ENCODE measurements at regions not wholly inside any gene's neighbourhood (a gene's known extent, or its start where the extent isn't known, plus 50 kb on each side); places are given as distances from the start of the nearest gene placed in this dataset.
"Not testable (repeated sequence)": the region's sequence is repeated elsewhere in the genome, so short reads cannot be mapped to it uniquely, and the experiment has no call there.

- DNase-seq (ENCODE audit: low read depth) = no peak
Measured at GRCh38 chr12:93079271-93079670, 150.2 kb upstream of the EEA1 start.

GRCh38 chr12:93079976-93080375 lies 150.9 kb upstream of the EEA1 start:
- no peak for DNase-seq (ENCODE audit: low read depth)

DNA sequence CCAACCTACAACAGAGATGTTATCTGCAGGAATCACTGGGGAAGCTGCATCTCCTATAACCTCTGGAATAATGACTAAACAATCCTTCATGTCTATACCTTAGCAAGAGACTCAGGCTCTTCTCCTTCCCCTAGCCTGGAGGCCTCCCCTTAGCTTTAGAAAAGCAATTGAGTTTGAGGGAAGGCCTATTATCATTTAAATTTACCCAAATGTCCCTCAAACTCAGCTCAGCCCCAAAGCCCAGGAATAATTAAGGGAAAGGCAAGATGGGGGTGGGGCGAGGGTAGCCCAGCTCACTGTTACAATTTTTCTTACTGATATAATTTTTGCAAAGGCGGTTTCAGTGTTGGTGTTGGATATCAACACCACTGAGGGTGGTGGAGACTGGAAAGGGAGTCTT lies 151.4 kb upstream of the EEA1 start:
- DNase-seq (ENCODE audit: low read depth) = no peak

DNA sequence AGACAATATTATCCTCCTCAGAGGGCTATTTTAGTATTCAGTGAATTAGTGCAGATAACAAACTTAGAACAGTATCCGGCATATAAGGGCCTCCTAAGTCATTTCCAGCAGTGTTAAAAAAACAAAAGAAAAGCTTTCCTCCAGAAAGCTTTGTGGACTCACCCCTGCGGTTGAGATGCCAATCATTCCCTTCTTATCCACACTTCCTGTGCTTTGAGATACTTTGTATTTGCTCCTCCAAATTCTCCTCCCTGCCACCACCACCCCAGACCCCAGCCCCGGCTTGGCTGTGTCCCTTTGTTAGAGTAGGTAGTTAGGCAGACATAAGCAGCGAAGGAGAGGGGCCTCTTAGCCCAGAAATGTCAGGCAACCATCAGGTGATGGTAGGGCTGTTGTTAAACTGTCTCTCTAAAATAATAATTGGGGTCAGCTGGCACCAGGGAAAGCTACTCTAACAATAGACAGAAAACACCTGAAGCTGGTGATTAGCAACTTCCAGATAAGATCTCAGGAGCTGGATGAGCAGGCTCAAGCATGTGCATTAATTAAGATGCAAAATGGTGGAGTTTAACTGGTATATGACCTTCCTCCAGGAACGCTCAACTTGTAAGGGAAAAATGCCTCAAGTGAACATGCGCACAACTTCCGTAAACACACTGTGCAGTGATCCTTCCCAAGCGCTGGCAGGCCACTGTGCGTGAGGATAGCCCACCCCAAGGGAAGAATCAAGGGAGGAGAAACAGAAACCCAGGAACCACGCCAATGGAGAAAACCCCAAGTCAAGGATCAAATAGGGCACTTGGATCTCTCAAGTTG lies 152.1 kb upstream of the EEA1 start:
- DNase-seq (ENCODE audit: low read depth) = peak; percentile 30

- DNase-seq (ENCODE audit: low read depth) = no peak
Measured at GRCh38 chr12:93081810-93082165, 152.7 kb upstream of the EEA1 start.

- peak; percentile 71 for DNase-seq (ENCODE audit: low read depth)
Measured at GRCh38 chr12:93085383-93086287, 156.5 kb upstream of the EEA1 start.

- DNase-seq (ENCODE audit: low read depth) = no peak
Measured at GRCh38 chr12:93086288-93086727, 157.2 kb upstream of the EEA1 start.

- DNase-seq (ENCODE audit: low read depth) = no peak
Measured at GRCh38 chr12:93087840-93088610, 158.9 kb upstream of the EEA1 start.

DNA sequence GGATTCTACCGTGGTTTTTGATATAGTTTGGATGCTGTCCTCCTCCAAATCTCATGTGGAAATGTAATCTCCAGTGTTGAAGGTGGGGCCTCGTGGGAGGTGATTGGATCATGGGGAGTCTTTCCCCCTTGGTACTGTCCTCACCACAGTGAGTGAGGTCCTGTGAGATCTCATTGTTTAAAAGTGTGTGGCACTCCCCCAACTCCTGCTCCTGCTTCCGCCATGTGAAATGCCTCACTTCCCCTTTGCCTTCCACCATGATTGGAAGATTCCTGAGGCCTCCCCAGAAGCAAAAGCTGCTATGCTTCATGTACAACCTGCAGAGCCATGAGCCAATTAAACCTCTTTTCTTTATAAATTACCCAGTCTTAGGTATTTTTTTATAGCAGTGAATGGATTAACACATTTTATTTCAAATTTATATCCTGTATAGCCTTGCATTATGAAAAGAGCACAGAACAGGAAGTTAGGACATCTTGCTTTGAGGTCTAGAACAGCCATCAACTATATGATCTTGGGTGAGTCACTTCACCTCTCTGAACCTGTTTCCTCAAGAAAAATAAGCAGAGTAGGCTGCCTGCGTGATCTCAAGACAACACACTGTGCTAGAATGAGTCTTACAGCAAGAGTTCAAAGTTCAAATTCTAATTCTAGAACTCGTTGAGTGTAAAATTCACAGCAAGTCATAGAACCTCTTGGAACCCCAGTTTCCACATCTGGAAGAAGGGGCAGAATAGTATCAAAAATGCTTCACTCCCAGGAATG lies 160.9 kb upstream of the EEA1 start:
- DNase-seq (ENCODE audit: low read depth) = no peak

- no peak for DNase-seq (ENCODE audit: low read depth)
Measured at GRCh38 chr12:93090731-93091172, 161.7 kb upstream of the EEA1 start.

DNA sequence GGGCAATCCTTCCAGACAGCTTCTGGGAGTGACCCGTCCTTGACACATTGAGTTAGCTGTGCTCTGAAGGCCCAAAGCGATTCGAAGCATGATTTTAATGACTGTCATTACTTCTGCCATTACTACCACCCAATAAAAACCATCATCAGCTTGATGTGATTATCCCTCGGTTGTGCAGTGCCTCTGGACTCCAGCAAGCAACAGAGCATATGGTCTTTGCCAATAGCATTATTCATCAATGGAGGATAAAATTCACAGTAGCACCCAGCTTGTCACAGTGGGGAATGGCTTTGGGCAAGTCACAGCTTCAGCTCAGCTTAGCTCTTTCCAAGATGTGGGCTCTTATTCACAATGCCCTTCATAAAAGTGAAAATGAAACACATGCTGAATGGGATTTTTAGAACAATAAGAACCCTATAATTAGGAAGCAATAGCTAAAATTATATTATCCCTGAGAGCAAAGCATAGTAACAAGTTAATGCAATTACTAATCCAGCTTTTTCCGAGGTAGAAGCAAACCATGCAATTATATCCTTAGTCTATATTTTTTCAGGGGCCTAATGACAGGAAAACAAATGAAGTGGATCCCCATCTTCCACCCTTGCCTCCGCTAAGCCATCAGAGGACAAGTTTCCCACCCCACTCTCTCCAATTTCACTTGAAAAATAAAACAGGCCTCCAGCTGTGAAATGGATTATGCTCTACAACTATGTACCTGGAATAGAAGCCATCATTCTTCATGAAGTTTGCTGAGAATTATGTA lies 163.0 kb upstream of the EEA1 start:
- DNase-seq (ENCODE audit: low read depth) = no peak

DNA sequence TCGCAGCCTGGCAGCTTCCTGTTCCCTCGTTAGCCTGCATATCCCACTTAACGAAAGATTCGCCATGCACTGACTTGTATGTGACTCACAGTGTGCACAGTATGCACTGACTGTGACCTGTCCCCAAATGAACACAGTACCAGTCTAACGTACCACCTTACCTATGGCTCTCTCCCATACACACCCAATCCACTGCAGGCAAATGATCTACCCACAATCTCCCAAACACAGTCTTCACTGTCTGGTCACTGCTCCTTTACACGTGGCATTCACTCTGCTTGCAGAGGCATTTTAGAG lies 163.5 kb upstream of the EEA1 start:
- no peak for DNase-seq (ENCODE audit: low read depth)

GRCh38 chr12:93093243-93093642 lies 164.1 kb upstream of the EEA1 start:
- no peak for DNase-seq (ENCODE audit: low read depth)

- DNase-seq (ENCODE audit: low read depth) = not testable (repeated sequence)
Measured at GRCh38 chr12:93094222-93094621, 165.1 kb upstream of the EEA1 start.

DNA sequence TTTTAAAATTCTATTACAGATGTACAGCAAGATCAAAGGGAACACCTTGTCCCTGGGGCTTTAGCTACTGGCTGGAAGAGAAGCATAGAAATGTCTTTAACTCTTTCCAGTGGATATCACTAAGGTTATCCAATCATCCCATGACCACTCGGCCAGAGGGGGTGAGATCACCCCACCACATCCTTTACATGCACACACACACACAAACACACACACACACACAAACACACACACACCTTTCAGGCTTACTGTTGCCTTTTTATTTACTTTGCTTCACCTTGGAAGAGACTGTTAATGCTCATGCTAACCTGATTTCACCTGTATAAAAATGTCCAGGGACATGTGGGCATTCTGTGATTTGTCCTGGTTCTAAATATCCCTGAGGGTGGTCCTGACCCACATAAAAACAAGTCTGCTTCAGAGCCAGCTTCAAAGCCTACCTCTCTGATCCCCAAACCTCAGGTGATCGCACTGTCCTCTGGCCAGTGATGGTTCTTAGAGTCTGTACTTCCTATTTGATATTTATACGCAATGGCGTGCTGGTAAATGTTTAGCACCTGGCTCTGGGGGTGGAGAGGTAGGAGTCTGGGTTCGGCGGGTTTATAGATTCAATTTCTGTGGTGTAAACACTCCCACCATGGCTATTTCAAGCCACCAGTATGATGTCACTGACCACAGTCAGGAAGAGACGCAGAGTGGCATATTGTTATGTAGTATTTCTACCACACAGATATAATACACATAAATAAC lies 166.1 kb upstream of the EEA1 start:
- DNase-seq (ENCODE audit: low read depth) = peak; percentile 80

DNA sequence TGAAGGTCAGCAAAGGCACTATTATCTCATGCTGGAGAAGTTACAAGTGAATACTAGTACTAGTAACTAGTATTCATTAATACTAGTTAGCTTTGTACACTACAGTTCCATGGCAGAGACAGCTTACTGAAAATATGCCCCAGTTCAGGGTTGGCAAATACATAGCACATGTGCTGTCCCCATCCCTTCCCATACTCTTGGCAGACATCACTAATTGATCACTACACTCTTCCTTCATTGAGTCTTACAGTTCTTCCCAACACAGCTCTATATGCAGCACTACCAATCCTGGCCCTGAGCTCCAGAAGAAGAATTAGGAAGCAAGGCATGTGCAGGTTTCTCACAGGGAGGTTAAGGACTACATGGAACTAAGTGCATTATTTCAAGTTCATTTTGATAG lies 168.3 kb upstream of the EEA1 start:
- DNase-seq (ENCODE audit: low read depth) = no peak

GRCh38 chr12:93098077-93098476 lies 169.0 kb upstream of the EEA1 start:
- DNase-seq (ENCODE audit: low read depth) = peak; percentile 55

GRCh38 chr12:93099792-93100191 lies 170.7 kb upstream of the EEA1 start:
- DNase-seq (ENCODE audit: low read depth) = no peak

- DNase-seq (ENCODE audit: low read depth) = no peak
Measured at GRCh38 chr12:93100610-93101009, 171.5 kb upstream of the EEA1 start.

GRCh38 chr12:93101367-93101766 lies 172.3 kb upstream of the EEA1 start:
- DNase-seq (ENCODE audit: low read depth) = no peak

All from myocyte (in vitro differentiated cells).